H1 (cell line): ENCODE measurements at regions not wholly inside any gene's neighbourhood (a gene's known extent, or its start where the extent isn't known, plus 50 kb on each side); places are given as distances from the start of the nearest gene placed in this dataset.

Source experiments
- EP300 ChIP-seq, 2 experiments: IDR thresholded peaks; 1 replicate in 1 of 2; 2 replicates in 1 of 2; pipeline ENCODE4 v1.6.1; 2011 to 2012; ENCODE audit warnings: low read depth in 2 of 2, low read length in 2 of 2, mild to moderate bottlenecking in 2 of 2, borderline replicate concordance in 1 of 2, inconsistent platforms in 1 of 2, moderate library complexity in 1 of 2
- NRF1 ChIP-seq: IDR thresholded peaks from 2 replicates; pipeline ENCODE4 v1.6.1; 2011; ENCODE audit warnings: mild to moderate bottlenecking, low read depth, low read length, improper control_type of control experiment
- POLR2A ChIP-seq, 2 experiments: IDR thresholded peaks; 1 replicate in 1 of 2; 2 replicates in 1 of 2; pipeline ENCODE4 v1.6.1; 2011; ENCODE audit warnings: low read depth in 2 of 2, low read length in 2 of 2, mild to moderate bottlenecking in 2 of 2; ENCODE audit errors: control extremely low read depth in 1 of 2
- SP1 ChIP-seq: IDR thresholded peaks from 2 replicates; pipeline ENCODE4 v1.6.1; 2011; ENCODE audit warnings: low read depth, low read length
- YY1 ChIP-seq: IDR thresholded peaks from 2 replicates; pipeline ENCODE4 v1.6.1; 2011; ENCODE audit warnings: low read depth, mild to moderate bottlenecking, low read length
- ZNF274 ChIP-seq: IDR thresholded peaks from 2 replicates; pipeline ENCODE4 v1.7.0; 2012; ENCODE audit warnings: low read length, borderline replicate concordance; ENCODE audit errors: extremely low read depth
- TF ChIP-seq, protein P1 (sequence below), 3 experiments: IDR thresholded peaks; 1 replicate in 2 of 3; 2 replicates in 1 of 3; pipeline versions ENCODE4 v1.5.1 to v1.6.1; 2011; ENCODE audit warnings: low read length in 3 of 3, mild to moderate bottlenecking in 3 of 3, inconsistent platforms in 2 of 3, low read depth in 1 of 3, moderate library complexity in 1 of 3; ENCODE audit not compliant: insufficient read depth in 1 of 3; ENCODE audit errors: control extremely low read depth in 1 of 3

GRCh38 chr1:186574926-186575325 lies 105.3 kb downstream of the PTGS2 start:
- TF ChIP-seq, protein P1, sequence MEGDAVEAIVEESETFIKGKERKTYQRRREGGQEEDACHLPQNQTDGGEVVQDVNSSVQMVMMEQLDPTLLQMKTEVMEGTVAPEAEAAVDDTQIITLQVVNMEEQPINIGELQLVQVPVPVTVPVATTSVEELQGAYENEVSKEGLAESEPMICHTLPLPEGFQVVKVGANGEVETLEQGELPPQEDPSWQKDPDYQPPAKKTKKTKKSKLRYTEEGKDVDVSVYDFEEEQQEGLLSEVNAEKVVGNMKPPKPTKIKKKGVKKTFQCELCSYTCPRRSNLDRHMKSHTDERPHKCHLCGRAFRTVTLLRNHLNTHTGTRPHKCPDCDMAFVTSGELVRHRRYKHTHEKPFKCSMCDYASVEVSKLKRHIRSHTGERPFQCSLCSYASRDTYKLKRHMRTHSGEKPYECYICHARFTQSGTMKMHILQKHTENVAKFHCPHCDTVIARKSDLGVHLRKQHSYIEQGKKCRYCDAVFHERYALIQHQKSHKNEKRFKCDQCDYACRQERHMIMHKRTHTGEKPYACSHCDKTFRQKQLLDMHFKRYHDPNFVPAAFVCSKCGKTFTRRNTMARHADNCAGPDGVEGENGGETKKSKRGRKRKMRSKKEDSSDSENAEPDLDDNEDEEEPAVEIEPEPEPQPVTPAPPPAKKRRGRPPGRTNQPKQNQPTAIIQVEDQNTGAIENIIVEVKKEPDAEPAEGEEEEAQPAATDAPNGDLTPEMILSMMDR (IDR thresholded peaks at IDR 0.05; ENCODE audit: control extremely low read depth in 1 of 3, insufficient read depth in 1 of 3, low read depth in 1 of 3, low read length in 3 of 3) = no peak
- TF ChIP-seq EP300 (IDR thresholded peaks at IDR 0.05; ENCODE audit: borderline replicate concordance in 1 of 2, low read depth in 2 of 2, low read length in 2 of 2) (no peak), ZNF274 (no peak), YY1 (no peak), NRF1 (no peak), SP1 (no peak), POLR2A (IDR thresholded peaks at IDR 0.05; ENCODE audit: control extremely low read depth in 1 of 2, low read depth in 2 of 2, low read length in 2 of 2) (no peak)
